ENCODE measurements at regions not wholly inside any gene's neighbourhood (a gene's known extent, or its start where the extent isn't known, plus 50 kb on each side); places are given as distances from the start of the nearest gene placed in this dataset.

GRCh38 chr2:6231166-6231565 lies 539.0 kb downstream of the SOX11 start:
- FAIRE-seq: no peak

GRCh38 chr2:6233993-6234392 lies 541.8 kb downstream of the SOX11 start:
- no peak overlapping the region for H2AFZ ChIP-seq (ENCODE audit: control insufficient read depth, low read length)
- H3K9me3 ChIP-seq (ENCODE audit: control insufficient read depth, low read depth, low read length): no peaks in the 10 kb centered on the region
- no peaks in the 10 kb centered on the region for H4K20me1 ChIP-seq (ENCODE audit: control insufficient read depth, extremely low read depth, insufficient read depth, low read length)
- H3K27me3 ChIP-seq (ENCODE audit: control insufficient read depth, extremely low read depth, insufficient read depth, low read length): no peaks in the 10 kb centered on the region
- H3K9me1 ChIP-seq (ENCODE audit: control insufficient read depth, extremely low read depth, insufficient read depth, low read length): no peaks in the 10 kb centered on the region
- H3K4me2 ChIP-seq (ENCODE audit: control insufficient read depth, extremely low read depth, insufficient read depth, low read depth, low read length): no peak overlapping the region
- no peak overlapping the region for H3K9ac ChIP-seq (ENCODE audit: control insufficient read depth, extremely low read depth, insufficient read depth, low read length)
- no peak for TF ChIP-seq EZH2 (IDR thresholded peaks at IDR 0.05; ENCODE audit: low read length)
- TF ChIP-seq CTCF (optimal IDR thresholded peaks at IDR 0.05 in 1 of 3, IDR thresholded peaks at IDR 0.05 in 1 of 3, conservative IDR thresholded peaks at IDR 0.05 in 1 of 3; ENCODE audit: extremely low read depth in 1 of 3, insufficient read depth in 2 of 3, low read length in 3 of 3): no peak
- dilution Hi-C loops (cut with MboI; ENCODE audit: extremely low pct_ligation_motif_present, low sequenced_read_pairs): no loop called here
- DNase-seq (ENCODE audit: low read depth, low spot score): no peak
- H3K4me1 ChIP-seq (ENCODE audit: control insufficient read depth, extremely low read depth, insufficient read depth, low read length): no peaks in the 10 kb centered on the region
- FAIRE-seq: no peak
- H3K4me3 ChIP-seq (ENCODE audit: control insufficient read depth in 2 of 3, extremely low read depth in 1 of 3, insufficient read depth in 2 of 3, low read depth in 1 of 3, low read length in 3 of 3): no peak overlapping the region
- no peak overlapping the region for H3K27ac ChIP-seq (ENCODE audit: control insufficient read depth, insufficient read depth, low read length)
- H3K79me2 ChIP-seq (ENCODE audit: control insufficient read depth, insufficient read depth, low read length): no peaks in the 10 kb centered on the region
- no peaks in the 10 kb centered on the region for H3K36me3 ChIP-seq (ENCODE audit: control insufficient read depth in 2 of 2, extremely low read depth in 1 of 2, insufficient read depth in 2 of 2, low read length in 2 of 2)

More at GRCh38 chr2:6231166-6231565, 539.0 kb downstream of the SOX11 start:
- Histone ChIP-seq H3K9me1 (ENCODE audit: control insufficient read depth, extremely low read depth, insufficient read depth, low read length) (no peaks in the 10 kb centered on the region), H3K4me3 (ENCODE audit: control insufficient read depth in 2 of 3, extremely low read depth in 1 of 3, insufficient read depth in 2 of 3, low read depth in 1 of 3, low read length in 3 of 3) (no peak overlapping the region), H4K20me1 (ENCODE audit: control insufficient read depth, extremely low read depth, insufficient read depth, low read length) (no peaks in the 10 kb centered on the region), H3K79me2 (ENCODE audit: control insufficient read depth, insufficient read depth, low read length) (no peaks in the 10 kb centered on the region), H3K27ac (ENCODE audit: control insufficient read depth, insufficient read depth, low read length) (no peak overlapping the region), H2AFZ (ENCODE audit: control insufficient read depth, low read length) (no peak overlapping the region), H3K4me1 (ENCODE audit: control insufficient read depth, extremely low read depth, insufficient read depth, low read length) (no peaks in the 10 kb centered on the region), H3K36me3 (ENCODE audit: control insufficient read depth in 2 of 2, extremely low read depth in 1 of 2, insufficient read depth in 2 of 2, low read length in 2 of 2) (no peaks in the 10 kb centered on the region), H3K4me2 (ENCODE audit: control insufficient read depth, extremely low read depth, insufficient read depth, low read depth, low read length) (no peak overlapping the region), H3K27me3 (ENCODE audit: control insufficient read depth, extremely low read depth, insufficient read depth, low read length) (no peaks in the 10 kb centered on the region), H3K9ac (ENCODE audit: control insufficient read depth, extremely low read depth, insufficient read depth, low read length) (no peak overlapping the region), H3K9me3 (ENCODE audit: control insufficient read depth, low read depth, low read length) (no peaks in the 10 kb centered on the region)
- no peak for TF ChIP-seq CTCF (optimal IDR thresholded peaks at IDR 0.05 in 1 of 3, IDR thresholded peaks at IDR 0.05 in 1 of 3, conservative IDR thresholded peaks at IDR 0.05 in 1 of 3; ENCODE audit: extremely low read depth in 1 of 3, insufficient read depth in 2 of 3, low read length in 3 of 3)
- no peak for TF ChIP-seq EZH2 (IDR thresholded peaks at IDR 0.05; ENCODE audit: low read length)
- no peak for DNase-seq (ENCODE audit: low read depth, low spot score)
- dilution Hi-C loops (cut with MboI; ENCODE audit: extremely low pct_ligation_motif_present, low sequenced_read_pairs): no loop called here
